Activated CD4-positive, alpha-beta T cell treated with anti-CD3 and anti-CD28 coated beads for 24 hours (primary cell): ENCODE measurements at regions not wholly inside any gene's neighbourhood (a gene's known extent, or its start where the extent isn't known, plus 50 kb on each side); places are given as distances from the start of the nearest gene placed in this dataset.
"Not testable (repeated sequence)": the region's sequence is repeated elsewhere in the genome, so short reads cannot be mapped to it uniquely, and the experiment has no call there.

Source experiments
- DNase-seq, 2 donors: peaks; one replicate each; pipeline ENCODE4 v3.0.0-alpha.2; 2020; ENCODE audit warnings: low read depth in 2 of 2

DNA sequence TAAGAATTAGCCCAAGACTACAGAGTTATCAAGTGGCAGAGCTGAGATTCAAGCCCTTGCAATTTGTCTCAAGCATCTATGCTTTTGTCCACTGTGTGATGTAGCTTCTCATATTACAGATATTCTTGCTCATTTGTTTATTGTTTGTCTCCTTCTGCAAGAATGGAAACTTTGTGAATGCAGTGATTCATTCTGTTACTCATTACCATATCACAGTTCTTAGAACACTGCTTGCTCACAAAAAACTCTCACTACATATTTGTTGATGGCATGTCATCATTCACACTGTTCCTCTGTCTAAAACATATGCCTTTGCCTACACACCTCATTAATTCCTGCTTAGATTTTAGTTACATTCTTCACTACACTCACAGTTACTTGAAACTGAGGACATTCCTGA lies 1198.9 kb downstream of the PLA2G4A start:
- no peak for DNase-seq

DNA sequence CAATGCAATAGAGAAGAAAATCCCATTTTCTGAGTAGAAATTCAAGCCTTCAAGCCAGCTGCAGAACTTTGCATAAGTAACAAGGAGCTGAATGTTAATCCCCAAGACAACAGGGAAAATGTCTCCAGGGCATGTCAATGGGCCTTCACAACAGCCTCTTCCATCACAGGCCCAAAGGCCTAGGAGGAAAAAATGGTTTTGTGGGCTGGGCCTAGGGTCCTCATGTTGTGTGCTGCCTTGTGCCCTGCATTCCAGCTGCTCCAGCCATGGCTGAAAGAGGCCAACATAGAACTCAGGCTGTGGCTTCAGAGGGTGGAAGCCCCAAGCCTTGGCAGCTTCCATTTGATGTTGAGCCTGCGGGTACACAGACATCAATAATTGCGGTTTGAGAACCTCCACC lies 1208.8 kb downstream of the PLA2G4A start:
- not testable (repeated sequence) for DNase-seq

DNA sequence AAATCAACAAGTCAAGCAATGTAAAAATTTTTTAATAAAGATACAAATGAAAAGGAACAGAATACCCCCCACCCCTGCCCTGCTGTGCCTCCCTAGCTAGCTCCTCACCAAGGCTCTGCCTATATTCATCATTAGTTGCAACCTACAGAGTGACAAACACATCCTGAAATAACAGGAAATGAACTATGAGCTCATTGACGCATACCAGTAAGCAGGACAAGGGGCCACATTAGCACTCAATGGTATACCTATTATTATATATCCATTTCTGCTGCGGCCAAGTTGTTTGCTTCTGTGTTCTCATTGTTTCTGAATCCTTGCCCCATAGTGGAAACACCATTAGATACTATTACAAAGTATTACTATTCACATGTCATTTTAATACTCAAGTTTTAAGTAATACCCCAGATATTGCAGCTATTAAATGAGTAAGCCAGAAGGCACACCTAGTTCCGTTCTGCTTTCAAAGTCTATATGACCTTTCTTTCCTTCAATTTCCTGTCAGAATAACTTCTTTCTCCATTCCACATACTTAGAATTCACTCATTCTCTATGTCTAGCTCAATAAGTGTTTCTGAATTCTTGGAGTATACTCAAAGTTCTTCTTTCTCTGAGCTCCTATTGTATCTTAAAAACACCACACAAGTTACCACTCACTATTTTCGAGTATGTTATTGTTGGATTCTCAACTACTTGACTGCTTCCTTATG lies 1214.9 kb downstream of the PLA2G4A start:
- no peak for DNase-seq

DNA sequence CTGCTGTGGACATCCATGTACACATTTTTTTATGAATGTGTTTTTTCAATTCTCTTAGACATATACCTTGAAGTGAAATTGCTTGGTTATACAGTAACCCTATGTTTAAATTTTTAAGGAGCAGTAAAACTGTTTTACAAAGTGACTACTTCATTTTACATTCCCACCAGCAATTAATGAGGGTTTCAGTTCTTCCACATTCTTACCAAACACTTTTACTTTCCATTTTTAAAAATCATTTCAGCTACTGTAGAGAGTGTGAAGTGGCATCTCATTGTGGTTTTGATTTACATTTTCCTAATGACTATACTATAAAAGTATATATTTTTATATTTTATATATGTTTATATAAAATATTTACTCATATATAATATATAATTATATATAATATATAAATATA lies 1221.5 kb downstream of the PLA2G4A start:
- no peak for DNase-seq

DNA sequence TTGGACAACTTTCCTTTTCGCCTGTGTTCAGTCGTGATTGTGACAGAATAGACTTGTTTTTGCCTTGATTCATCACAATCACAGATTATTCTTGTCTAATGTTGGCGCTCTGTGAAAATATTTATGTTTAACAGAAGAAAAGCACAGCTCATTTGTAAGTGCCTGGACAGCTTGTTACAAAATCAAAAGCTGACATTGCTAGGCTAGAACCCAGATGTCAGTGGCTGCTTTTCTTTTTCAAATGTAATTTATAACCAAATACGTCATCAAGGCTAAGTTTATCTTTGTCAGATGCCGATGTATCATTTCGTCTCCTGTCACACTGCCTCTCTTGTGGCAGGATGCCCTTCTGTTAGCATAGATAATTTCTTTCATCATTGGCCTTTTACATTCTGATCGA lies 1227.3 kb downstream of the PLA2G4A start:
- DNase-seq: no peak

DNA sequence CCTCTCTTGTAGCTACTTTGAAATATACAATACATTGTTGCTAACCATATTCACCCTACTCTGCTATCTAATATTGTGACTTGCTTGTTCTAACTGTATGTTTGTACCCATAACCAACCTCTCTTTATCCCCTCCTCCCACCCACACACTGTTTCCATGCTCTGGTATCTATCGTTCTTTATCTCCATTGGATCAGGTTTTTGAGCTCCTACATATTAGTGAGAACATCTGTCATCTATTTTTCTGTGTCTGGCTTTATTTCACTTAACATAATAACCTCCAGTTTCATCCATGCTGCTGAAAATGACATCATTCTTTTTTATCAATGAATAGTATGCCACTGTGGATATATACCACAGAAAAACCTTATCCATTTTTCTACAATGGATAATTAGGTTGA lies 1230.1 kb downstream of the PLA2G4A start:
- no peak for DNase-seq

DNA sequence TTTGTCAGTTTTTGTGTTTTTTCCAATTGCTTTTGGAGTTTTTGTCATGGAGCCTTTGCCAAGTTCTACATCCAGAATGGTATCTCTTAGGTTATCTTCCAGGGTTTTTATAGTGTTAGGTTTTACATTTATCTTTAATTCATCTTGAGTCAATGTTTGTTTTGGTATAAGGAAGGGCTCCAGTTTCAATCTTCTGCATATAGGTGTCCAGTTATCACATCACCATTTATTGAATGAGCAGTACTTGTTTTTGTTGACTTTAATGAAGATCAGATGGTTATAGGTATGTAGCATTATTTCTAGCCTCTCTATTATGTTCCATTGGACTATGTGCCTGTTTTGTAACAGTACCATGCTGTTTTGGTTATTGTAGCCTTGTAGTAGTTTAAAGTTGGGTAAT lies 1233.1 kb downstream of the PLA2G4A start:
- DNase-seq: no peak

DNA sequence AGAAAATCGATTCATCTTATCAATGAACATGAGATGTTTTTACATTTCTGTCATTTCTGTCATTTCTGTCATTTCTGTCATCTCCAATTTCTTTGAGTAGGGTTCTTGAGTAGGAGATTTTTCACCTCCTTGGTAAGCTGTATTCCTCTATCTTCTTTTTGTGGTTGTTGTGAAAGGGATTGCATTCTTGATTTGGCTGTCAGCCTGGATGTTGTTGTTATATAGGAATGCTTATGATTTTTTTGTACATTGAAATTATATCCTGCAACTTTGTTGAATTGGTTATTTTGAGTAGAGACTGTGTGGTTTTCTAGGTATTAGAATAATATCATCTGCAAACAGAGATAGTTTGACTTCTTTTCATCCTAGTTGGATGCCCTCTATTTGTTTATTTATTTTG lies 1233.7 kb downstream of the PLA2G4A start:
- no peak for DNase-seq

DNA sequence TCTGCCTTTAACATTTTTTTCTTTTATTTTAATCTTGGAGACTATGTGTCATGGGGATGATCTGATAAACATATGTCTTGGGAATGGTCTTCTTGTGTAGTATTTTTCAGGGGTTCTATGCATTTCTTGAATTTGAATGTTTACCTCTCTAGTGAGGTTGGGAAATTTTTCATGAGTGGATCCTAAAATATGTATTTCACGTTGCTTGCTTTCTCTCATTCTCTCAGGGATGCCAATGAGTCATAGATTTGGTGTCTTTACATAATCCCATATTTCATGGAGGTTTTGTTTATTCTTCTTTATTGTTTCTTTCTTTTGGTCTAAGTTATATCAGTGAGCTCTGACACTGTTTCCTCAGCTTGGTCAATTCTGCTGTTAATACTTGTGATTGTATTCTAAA lies 1237.2 kb downstream of the PLA2G4A start:
- no peak for DNase-seq

DNA sequence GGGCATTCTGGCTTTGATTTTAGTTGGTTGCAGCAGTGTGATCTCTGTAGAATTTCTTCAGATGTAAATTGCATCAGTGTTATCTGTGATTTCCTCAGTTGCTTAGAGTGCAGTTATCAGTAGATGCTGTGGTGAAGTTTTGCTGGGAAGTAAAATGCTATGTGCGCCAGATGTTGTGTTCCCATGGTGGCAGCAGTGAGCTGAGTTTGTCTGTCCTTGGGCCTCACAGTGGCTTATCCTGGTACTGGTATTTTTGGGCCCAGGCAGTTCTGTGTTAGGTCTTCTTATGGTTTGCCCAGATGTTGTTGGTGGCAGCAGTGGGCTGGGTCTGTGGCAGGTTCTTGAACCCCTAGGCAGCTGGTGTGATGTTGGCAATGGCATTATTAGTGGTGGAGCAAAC lies 1242.1 kb downstream of the PLA2G4A start:
- no peak for DNase-seq

DNA sequence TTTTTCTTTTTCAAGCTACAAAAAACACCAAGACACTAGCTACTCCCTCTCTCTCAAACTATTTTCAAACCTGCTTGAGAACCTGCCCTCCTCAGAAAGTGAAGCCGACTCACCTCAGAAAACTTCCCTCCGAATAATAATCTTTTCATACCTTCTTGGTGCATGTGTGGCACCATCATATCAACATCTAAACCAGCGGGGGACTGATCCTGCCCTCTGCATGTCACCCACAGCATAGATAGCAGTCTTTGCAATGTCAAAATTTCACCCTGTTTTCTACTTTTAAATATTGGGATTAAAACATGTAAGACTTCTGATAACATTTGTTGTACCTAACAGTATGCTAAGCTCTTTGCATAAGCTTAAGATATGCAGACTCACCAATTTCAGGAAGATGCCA lies 1260.3 kb downstream of the PLA2G4A start:
- no peak for DNase-seq

DNA sequence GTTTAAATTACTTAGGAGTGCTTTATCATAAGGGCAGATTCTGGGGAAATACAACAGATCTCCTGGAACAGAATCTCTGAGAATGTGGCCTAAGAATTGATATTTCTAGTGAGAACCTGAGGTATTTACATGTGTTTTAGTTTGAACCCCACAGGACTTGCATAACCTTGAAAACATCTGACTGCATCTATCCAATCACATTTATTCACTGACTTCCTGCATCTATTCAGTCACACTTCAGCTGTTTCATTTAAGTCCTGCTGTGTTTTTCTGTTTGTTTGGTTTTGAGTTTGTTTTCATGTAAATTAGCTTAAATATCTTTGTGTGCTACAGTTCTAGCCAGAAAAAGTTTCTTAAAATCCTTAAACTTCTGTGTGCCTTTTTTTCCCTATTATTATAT lies 1260.7 kb downstream of the PLA2G4A start:
- DNase-seq: no peak

DNA sequence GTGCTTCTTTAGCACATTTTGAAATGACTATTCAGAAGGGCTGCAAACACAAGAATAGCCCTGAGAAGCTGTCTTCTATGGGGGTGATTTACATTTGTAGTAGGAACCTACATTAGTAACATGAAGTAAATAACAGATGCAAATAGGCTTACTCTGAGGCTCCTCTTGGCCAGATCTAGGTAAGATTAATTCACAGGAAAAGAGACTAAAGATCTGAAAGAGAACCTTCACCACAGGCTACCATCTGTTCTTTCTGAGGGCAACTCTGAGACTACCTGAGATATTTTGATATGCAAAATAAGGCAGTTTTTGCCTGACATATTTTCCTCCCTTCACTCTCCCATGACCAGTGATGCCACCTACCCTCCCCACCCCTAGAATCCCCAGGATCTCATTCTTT lies 1267.8 kb downstream of the PLA2G4A start:
- DNase-seq: no peak

DNA sequence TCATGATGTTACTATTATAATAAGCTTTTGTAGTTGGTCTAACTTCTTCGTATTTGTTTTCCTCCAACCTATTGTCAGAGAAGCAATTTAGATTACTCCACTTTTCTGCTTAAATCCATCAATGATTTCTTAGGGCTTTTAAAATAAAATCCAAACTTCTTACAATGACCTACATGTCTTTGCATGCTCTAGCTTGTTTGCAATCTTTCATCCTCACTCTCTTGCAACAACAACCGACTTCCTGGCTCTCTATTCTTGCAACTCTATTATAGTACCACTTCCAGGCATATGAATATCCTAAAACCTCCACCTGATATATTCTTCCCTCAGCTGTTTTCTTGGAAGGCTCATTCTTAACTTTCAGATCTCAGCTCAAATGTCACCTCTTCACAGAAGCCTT lies 1288.7 kb downstream of the PLA2G4A start:
- DNase-seq: no peak

DNA sequence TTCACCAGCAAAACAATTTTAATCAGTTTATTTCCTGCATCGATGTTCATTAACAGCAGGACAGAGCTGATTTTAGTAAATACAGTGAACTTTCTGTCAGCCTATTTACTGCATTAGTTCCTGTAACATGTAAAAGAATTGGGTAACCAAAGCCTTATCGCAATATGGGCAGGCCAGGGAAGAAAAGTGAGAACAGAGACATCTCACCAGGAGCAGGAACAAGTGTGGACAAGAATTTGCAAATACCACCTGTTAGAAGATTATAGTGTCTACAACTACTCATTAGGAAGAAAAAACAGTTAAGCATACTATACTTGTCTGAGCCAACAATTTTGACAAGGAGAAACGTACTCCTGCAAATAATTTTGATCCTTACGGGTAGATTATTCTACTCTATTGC lies 1293.9 kb downstream of the PLA2G4A start:
- no peak for DNase-seq

DNA sequence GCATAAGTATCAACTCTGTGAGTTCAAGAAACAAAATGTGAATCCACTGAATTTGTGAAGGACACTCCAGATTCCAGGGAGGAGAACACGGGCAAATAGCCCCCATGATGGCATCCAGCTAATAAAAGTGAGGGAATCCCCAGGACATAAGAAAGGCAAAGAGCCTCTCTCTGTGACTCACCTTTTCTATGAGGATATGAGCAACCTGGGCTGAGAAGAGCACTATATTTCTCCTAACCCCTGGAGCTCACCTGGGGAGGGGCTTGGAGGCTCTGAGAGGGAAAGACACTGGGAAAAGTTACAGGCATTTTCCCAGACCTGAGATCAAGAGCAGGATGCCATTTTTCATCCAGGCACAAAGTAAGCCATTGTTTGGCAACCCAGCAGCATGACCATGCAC lies 1298.8 kb downstream of the PLA2G4A start:
- DNase-seq: no peak

DNA sequence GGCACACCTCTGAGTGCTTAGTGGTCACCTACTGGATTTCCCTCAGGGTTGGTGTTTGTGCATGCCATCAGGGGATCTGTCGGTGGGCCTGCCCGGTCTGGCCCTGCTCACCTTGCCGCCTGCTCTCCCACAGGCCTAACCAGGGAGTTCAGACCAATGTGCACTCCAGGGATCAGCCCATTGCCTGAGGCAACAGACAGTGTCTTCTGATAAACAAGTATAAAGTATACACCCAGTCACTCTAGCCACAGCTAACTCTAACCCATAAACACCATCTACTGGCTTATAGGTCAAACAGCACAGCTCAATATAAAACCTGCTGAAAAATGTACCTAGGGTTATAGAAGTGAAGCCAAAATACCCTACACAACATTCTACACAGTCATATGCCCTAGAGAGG lies 1300.0 kb downstream of the PLA2G4A start:
- DNase-seq: no peak

DNA sequence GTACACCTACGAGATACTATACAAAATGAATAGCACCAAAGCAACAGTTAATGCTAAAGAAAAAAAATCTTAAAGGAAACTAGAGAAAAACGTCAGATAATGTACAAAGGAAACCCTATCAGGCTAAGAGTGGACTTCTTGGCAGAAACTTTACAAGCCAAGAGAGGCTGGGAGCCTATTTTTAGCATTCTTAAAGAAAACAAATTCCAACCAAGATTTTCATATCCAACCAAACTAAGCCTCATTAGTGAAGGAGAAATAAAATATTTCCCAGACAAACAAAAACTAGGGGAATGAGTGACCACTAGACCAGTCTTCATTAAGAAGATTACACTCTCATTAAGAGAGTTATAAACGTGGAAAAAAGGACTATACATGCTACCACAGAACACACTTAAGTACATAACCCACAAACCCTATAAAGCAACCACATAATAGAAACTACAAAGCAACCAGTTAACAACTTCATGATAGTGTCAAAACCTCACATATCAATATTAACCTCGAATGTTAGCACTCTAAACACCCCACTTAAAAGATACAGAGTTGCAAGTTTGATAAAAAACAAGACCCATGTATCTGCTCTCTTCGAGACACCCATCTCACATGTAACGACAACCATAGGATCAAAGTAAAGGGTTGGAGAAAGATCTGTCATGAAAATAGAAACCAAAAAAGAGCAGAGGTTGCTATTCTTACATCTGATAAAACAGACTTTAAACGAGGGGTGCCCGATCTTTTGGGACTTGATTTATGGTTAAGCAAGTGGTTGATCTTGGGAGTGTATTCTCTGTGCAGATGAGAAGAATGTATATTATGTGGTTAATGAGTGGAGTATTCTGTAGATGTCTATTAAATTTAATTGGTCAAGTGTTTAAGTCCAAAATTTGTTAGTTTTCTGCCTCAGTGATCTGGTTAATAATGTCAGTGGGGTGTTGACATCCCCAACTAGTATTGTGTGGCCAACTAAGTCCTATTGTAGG lies 1301.4 kb downstream of the PLA2G4A start:
- DNase-seq: no peak

DNA sequence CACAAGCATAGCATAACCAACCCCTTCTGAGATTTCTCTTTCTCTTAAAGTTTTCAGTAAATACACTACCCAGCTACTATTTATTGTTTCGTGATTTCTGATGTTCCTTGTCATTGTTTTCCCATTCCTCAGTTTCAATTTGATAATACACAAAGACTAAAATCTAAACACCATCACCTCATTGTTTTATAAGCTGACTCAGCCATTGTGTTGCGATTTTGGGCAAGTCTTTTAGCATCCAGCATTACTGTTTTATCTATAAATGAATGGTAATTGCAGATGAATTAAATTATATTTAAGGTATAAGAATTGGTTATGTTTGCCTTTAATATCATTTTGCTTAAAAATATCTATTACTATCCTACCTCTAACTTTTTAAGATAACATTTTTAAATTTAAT lies 1308.5 kb downstream of the PLA2G4A start:
- no peak for DNase-seq

DNA sequence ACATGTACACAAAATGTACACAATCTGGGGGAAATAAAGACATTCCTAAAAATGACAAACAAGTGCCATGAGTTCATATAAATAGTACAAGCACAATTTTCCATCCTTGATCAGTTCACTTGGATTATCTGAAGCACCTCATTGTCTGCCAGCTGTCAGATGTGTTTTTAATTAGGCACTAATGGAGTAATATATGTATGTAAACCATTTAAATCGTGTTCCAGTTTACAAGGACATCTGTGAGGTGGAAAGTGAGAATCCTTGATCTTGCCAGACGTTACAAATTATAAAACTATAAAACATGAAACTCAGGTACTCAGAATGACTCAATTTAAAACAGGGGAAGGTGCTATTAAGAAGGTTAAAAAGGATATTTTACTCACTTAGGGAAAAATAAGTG lies 1312.2 kb downstream of the PLA2G4A start:
- DNase-seq: no peak

DNA sequence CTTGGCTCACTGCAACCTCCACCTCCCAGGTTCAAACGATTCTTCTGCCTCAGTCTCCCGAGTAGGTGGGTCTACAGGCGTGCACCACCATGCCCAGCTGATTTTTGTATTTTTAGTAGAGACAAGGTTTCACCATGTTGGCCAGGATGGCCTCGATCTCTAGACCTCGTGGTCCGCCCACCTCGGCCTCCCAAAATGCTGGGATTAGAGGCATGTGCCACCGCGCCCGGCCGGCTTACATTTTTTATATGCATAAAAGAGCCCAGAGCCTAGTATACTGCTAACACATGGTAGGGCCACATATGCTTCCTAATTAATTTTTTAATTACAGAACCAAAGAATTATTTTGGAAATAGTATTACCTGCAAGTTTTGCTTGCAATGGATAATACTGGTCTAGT lies 1325.4 kb downstream of the PLA2G4A start:
- no peak for DNase-seq

DNA sequence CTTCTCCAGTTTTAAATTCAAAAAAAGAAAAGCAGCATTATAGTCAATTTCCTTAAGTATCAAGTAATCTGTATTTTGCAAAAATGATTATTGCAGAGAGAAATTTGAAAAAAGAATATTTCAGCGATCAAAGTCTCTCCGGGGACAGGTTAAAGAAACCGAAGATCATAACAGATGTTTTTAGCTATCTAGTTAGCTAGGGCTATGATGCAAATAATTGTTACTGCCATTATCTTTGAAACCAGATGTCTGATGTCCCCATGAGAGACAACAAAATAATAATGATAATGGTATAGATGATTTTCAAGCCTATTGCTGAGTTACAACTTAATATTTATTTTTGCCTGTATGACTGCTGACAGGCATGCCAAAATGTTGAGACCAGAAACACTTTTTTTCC lies 1326.0 kb downstream of the PLA2G4A start:
- no peak for DNase-seq

DNA sequence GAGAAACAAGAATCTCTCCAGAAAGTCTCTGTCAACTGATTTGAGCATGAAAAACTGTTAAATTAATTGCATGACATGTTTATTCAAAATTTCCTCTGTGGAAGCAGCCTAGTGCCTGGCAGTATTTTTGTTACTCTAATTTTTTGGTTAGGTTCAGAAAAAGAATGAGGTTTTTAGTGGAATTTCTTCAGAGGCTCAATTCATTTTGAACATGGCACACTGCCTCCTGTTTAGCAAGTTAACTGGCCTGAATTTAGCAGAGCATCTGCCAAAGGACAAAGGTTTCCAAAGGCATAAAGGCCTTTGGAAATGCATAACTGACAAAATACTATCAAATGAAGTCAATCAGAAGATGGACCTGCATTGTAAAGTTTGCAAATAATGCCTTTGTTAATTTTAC lies 1326.5 kb downstream of the PLA2G4A start:
- no peak for DNase-seq
